ENCODE measurements at regions not wholly inside any gene's neighbourhood (a gene's known extent, or its start where the extent isn't known, plus 50 kb on each side); places are given as distances from the start of the nearest gene placed in this dataset.

DNA sequence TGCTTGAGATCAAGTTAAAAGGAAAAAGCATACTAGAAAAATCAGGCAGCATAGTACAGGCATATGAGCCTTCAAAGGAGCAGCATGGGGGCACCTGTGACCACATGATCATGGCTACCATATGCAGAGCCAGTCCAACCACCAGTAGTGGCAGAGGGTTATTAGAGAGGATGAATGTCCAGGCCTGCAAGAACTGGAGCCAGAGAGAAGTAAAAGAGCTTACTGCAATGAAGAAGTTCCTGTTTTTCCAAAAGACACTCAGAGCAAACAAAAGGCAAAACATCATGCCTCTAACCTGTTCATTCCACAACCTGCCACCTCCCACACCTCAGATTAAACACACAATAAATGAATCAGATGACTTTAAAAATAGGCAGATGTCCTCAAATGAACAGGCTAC lies 99.6 kb upstream of the NAMPT start:
- BruUV-seq (replicated peaks) = no TSS peak
- Histone ChIP-seq H3K36me3 (ENCODE audit: insufficient read depth, low read length, poor library complexity, severe bottlenecking) (no peaks in the 10 kb centered on the region), H3K4me3 (ENCODE audit: low read depth, low read length, poor library complexity, severe bottlenecking) (no peak overlapping the region), H3K9me3 (ENCODE audit: low read depth, low read length, poor library complexity, severe bottlenecking) (no peaks in the 10 kb centered on the region), H3K4me1 (ENCODE audit: insufficient read depth, low read length, poor library complexity, severe bottlenecking) (no peaks in the 10 kb centered on the region), H3K27me3 (replicated peaks; ENCODE audit: insufficient read depth, low read depth, low read length, poor library complexity) (no peaks in the 10 kb centered on the region), H3K27ac (ENCODE audit: low read depth, low read length, poor library complexity, severe bottlenecking) (no peak overlapping the region)
- ChIA-PET POLR2A (ENCODE audit: low non-redundant PET) (no interaction called here), CTCF (no interaction called here)
- no peak for TF ChIP-seq CTCF (conservative IDR thresholded peaks at IDR 0.05; ENCODE audit: low read depth, low read length)
- TF ChIP-seq EZH2 (IDR thresholded peaks at IDR 0.05; ENCODE audit: borderline replicate concordance, low read depth, low read length, poor library complexity, severe bottlenecking) = no peak
- intact Hi-C loops (cut with micrococcal nuclease; ENCODE audit: unreplicated experiment) = no loop called here
- no peak for DNase-seq (ENCODE audit: low spot score)

DNA sequence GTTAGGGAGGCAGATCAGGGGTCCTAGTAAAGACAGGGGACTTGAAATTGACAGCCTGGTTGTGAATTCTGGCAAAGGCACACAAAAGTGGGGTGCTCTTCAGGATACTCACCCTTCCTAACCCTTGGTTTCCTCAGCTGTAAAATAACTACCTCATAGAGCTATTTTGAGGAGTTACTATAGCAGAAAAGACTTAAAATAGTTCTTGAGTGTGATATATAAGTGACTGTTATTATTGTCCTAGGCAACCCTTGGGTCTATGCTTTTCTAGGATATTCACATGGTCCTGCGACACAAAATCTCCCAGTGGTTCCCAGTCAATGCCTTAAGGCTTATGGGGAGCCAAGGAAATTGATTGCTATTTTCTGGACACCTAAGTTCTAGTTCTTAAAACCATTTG lies 98.1 kb upstream of the NAMPT start:
- Histone ChIP-seq H3K4me3 (ENCODE audit: low read depth, low read length, poor library complexity, severe bottlenecking) (no peak overlapping the region), H3K27me3 (replicated peaks; ENCODE audit: insufficient read depth, low read depth, low read length, poor library complexity) (no peaks in the 10 kb centered on the region), H3K27ac (ENCODE audit: low read depth, low read length, poor library complexity, severe bottlenecking) (no peak overlapping the region), H3K36me3 (ENCODE audit: insufficient read depth, low read length, poor library complexity, severe bottlenecking) (no peaks in the 10 kb centered on the region), H3K9me3 (ENCODE audit: low read depth, low read length, poor library complexity, severe bottlenecking) (no peaks in the 10 kb centered on the region), H3K4me1 (ENCODE audit: insufficient read depth, low read length, poor library complexity, severe bottlenecking) (no peaks in the 10 kb centered on the region)
- intact Hi-C loops (cut with micrococcal nuclease; ENCODE audit: unreplicated experiment) = no loop called here
- DNase-seq (ENCODE audit: low spot score) = no peak
- ChIA-PET CTCF (no interaction called here), POLR2A (ENCODE audit: low non-redundant PET) (no interaction called here)
- no peak for TF ChIP-seq CTCF (conservative IDR thresholded peaks at IDR 0.05; ENCODE audit: low read depth, low read length)
- TF ChIP-seq EZH2 (IDR thresholded peaks at IDR 0.05; ENCODE audit: borderline replicate concordance, low read depth, low read length, poor library complexity, severe bottlenecking) = no peak
- no TSS peak for BruUV-seq (replicated peaks)

GRCh38 chr7:106382129-106382528 lies 97.3 kb upstream of the NAMPT start:
- Histone ChIP-seq H3K27me3 (replicated peaks; ENCODE audit: insufficient read depth, low read depth, low read length, poor library complexity) (no peaks in the 10 kb centered on the region), H3K27ac (ENCODE audit: low read depth, low read length, poor library complexity, severe bottlenecking) (no peak overlapping the region), H3K4me1 (ENCODE audit: insufficient read depth, low read length, poor library complexity, severe bottlenecking) (no peaks in the 10 kb centered on the region), H3K9me3 (ENCODE audit: low read depth, low read length, poor library complexity, severe bottlenecking) (no peaks in the 10 kb centered on the region), H3K4me3 (ENCODE audit: low read depth, low read length, poor library complexity, severe bottlenecking) (no peak overlapping the region), H3K36me3 (ENCODE audit: insufficient read depth, low read length, poor library complexity, severe bottlenecking) (no peaks in the 10 kb centered on the region)
- no peak for DNase-seq (ENCODE audit: low spot score)
- BruUV-seq (replicated peaks) = no TSS peak
- ChIA-PET CTCF (no interaction called here), POLR2A (ENCODE audit: low non-redundant PET) (no interaction called here)
- intact Hi-C loops (cut with micrococcal nuclease; ENCODE audit: unreplicated experiment) = no loop called here
- no peak for TF ChIP-seq EZH2 (IDR thresholded peaks at IDR 0.05; ENCODE audit: borderline replicate concordance, low read depth, low read length, poor library complexity, severe bottlenecking)
- TF ChIP-seq CTCF (conservative IDR thresholded peaks at IDR 0.05; ENCODE audit: low read depth, low read length) = no peak

All from A673 (cell line).